Stimulated activated CD4-positive, alpha-beta T cell treated with anti-CD3 and anti-CD28 coated beads, TNF-alpha, amount 100 ng/mL, for 48 hours (primary cell): ENCODE measurements at regions not wholly inside any gene's neighbourhood (a gene's known extent, or its start where the extent isn't known, plus 50 kb on each side); places are given as distances from the start of the nearest gene placed in this dataset.
A peak's percentile ranks its signal among the peaks of the same experiment; 100 is the strongest.
"Not testable (repeated sequence)": the region's sequence is repeated elsewhere in the genome, so short reads cannot be mapped to it uniquely, and the experiment has no call there.

Experiments used
- DNase-seq, 3 donors: peaks; one replicate each; pipeline ENCODE4 v3.0.0-alpha.2; 2020; ENCODE audit warnings: low read depth in 3 of 3

DNA sequence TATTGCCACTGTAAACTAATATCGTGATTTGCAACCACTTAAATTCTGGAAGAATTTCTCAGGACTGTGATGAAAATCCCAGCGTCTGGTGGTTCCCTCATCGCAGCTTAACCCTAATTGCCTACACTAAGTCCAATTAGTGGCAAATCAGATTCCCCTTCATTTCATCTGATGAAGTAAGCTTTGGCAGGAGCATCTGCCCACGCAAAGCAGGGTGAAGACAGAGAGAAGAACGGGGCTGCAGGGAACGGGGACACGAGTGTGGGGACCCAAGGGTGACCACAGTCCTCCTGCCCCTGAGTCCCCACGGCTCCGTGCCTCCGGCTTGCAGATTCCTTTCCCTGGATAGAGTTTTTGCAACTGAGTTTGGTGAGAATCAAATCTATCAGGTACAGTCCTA lies 159.5 kb downstream of the LY86 start:
- no peak for DNase-seq

GRCh38 chr6:6749702-6750491 lies 161.4 kb downstream of the LY86 start:
- DNase-seq, result peak; percentile 10 to 41 (median 37)

- no peak for DNase-seq
Measured at GRCh38 chr6:6750594-6751265, 162.2 kb downstream of the LY86 start.

DNA sequence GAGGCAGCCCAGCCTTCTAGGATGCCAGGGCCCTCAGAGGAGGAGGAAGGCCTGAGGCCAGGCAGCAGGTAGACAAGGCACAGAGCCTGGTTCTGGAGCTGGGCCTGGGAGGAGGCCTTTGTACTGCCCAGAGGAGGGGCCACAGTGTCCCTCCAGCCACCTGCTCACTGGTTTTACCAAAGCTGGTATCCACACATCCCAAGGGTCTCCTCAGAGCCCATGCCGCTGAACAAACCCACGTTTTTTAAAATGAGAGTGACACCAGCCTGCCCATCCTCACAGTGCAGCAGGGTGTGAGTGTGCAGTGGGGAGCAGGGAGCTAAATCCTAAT lies 162.7 kb downstream of the LY86 start:
- no peak for DNase-seq

- DNase-seq, result peak in 1 of 3 donors; percentile 33
Measured at GRCh38 chr6:6751619-6752023, 163.1 kb downstream of the LY86 start.

DNA sequence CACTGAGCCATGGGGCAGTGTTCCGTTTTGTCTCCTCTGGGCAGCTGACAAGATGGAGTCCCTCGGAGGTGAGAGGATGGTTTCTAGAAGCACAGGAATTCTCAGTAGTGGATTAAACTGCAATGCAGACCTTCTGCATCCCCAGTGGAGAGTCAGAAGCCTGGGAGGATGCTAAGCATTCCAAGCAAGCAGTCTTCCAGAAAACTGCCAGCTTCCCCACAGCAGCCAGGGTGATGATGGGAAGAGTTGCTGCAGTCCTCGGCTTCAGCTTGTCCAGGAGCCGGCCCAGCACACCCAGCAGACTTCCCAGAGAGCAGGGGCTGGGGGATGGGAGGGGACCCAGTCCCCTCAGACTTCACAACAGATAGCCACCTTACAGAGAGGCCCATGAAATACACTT lies 163.6 kb downstream of the LY86 start:
- no peak for DNase-seq

DNA sequence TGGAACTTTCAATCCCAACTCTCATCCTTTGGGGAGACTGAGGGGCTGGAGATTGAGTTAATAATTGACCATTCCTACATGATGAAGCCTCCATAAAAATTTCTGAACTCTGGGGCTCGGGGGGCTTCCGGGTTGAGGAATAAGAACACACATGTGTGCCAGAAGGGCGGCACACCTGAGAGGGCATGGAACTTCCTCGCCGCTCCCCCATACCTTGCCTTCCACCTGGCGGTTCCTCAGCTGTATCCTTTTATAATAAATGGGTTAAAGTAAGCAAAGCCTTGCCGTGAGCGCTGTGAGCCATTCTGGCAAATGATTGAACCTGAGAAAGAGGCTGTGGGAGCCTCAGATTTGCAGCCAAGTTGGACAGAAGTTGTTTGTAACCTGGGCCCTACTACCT lies 164.8 kb downstream of the LY86 start:
- DNase-seq, result no peak

- DNase-seq, result no peak
Measured at GRCh38 chr6:6756526-6756925, 168.0 kb downstream of the LY86 start.

DNA sequence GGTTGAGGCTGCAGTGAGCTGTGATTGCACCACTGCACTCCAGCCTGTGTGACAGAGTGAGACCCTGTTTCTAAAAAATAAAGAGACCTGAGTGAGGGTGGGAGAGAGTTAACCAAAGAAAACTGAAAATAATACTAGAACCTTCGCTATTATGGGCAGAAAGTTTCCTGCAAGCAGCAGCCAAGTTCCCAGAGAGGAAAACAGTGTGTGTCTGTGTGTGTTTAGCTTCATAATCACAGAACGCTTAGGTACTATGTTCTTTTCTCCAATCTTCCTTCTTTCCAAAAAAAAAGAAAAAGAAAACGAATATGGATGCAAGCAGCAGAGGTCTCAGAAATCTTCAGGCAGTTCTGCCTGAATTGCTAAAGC lies 170.0 kb downstream of the LY86 start:
- no peak for DNase-seq

DNA sequence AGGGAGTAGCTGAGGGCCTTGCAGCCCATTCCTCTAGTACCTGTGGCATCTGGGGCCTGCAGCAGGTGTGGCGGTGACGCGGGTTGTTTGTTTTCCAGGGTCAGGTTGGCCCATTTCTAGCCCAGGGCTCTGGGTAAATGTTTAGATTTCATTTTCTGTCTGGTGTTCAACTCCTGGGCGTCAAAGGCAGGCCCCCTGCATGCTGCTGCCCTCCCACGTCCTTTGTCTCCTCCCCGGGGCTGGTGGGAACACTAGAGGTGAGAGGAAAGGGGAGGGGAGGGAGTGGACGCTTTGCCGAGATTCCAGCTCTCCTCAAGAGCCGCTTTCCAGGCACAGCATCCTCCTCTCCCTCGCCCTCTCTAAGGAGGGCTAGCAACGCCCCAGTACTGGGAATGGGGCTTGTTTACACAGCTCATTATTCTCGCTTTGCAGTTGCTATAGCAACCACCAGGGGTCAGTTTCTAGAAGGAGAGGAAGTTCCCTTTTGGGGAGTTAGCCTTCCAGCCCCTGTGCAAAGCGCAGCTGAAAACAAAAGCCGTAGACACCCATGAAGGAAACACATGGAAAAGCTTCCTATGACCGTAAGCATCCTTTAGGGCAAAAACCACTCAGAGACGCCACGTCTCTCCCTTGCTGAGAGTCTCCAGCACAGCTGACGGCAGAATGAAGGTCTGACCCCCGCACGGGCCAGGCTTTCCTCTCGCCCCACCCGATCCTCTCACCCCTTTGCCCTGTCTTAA lies 170.6 kb downstream of the LY86 start:
- no peak for DNase-seq

- no peak for DNase-seq
Measured at GRCh38 chr6:6760002-6760401, 171.5 kb downstream of the LY86 start.

- DNase-seq, result not testable (repeated sequence)
Measured at GRCh38 chr6:6762566-6762965, 174.0 kb downstream of the LY86 start.

DNA sequence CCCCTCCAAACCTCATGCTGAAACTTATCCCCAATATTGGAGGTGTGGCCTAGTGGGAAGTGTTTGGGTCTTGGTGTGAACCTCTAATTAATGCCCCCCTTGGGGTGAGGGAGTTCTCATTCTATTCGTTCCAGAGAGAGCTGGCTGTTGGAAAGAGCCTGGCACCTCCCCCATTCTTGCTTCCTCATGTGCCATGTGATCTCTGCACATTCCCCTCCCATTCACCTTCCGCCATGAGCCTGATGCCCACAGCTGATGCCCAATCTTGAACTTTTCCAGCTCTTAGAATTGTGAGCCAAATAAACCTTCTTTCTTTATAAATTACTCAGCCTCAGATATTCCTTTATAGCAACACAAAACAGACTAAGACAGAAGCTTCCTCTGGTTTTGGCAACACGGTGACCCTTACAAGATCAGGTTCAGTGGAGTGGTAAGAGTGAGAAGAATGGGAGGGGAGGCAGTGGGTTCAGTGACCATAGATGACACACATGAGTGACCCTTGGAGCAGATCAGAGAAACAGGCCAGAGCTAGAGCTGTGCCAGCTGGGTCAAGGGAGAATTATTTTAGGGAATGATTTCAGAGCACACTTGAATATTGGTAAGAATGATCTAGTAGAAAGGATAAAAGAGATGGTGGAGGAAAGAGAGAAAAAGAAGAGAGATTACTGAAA lies 176.4 kb downstream of the LY86 start:
- DNase-seq, result no peak

DNA sequence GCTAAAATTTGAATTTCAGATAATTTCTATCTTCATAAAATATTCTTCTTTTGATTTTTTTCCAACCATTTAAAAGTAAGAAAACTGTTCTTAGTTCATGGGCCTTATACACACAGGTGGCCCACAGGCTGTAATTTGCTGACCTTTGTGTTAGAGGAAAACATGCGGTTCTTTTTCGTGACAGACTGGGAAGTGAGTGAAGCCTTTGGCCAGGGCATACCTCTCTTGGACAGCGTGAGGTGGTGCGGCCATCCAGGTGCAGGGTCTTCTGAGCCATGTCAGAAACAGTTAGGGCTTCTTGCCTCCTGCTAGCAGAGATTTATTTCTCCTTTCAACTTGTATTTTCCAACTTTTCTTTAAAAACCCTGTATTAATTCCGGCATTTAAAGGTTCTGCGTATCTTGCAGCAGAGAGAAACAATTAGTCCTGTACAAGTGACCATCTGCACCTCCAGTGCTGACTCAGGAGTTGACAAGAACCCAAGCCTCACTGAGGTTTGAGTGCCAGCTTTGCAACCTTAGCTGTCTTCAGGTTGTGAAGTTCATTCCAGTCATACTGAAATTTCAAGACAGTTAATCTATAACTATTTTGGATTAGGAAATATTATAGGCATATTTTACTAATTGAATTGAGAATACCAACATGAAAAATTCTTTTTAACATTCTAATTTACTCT lies 177.8 kb downstream of the LY86 start:
- DNase-seq, result no peak

DNA sequence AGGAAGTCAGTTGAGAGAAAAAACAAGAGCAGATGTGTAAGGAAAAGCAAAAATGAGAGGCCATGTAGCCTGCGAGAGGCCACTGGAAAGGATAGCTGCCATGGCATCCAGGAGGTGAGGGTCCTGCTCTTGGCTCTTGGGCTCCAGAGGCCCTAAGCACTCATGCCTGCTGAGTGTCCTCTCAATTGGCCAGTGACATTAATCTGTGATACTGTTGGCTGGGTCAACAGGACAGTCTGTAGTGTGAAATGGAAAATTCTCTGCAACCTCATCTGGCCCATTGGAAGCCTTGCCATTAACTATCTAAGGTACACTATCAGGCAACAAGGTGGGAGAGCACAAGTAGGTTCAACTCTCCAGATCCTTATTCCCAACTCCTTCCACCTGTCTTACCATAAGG lies 180.9 kb downstream of the LY86 start:
- DNase-seq, result no peak

GRCh38 chr6:6771224-6771945 lies 182.9 kb downstream of the LY86 start:
- no peak for DNase-seq

- DNase-seq, result no peak
Measured at GRCh38 chr6:6771964-6772363, 183.4 kb downstream of the LY86 start.

DNA sequence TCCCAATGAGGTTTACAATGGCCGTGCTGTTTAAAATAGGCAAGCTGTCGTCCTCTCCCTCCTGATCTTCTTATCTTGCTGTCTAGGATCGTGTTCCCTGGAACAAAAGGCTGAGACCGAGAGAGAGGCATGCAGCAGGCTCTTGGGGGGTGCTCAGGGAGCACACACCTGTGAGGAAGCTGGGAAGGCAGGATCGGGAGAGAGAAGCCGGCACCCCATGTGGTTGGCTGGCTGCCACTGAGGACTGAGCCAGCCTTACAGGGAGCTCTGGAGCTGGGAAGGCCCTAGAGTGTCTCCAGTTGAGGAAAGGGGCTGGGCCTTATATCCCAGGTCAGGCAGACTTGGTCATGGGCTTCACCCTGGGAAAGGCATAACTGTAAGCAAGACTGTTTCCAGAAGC lies 184.2 kb downstream of the LY86 start:
- DNase-seq, result no peak

DNA sequence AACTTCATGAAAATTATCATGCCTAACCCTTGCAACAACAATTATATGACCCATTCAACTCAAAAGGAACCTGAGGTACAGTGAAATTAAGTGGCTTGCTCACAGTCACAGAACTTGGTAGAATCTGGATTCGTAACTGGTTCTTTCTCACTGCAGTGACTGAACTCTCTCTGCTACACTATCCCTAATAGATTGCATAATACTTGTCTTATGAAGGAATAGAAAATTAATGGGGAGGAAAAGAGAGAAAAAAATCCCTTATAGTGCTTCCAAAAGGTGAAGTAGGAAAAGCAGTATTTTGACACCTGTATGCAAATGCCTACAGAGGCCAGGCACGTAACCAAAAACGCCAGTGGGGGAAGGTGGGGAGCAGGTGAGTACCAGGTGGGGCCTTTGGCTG lies 186.6 kb downstream of the LY86 start:
- no peak for DNase-seq

- DNase-seq, result no peak
Measured at GRCh38 chr6:6780231-6780630, 191.7 kb downstream of the LY86 start.

- DNase-seq, result no peak
Measured at GRCh38 chr6:6781172-6781872, 192.8 kb downstream of the LY86 start.
